HepG2 (cell line): ENCODE measurements at regions not wholly inside any gene's neighbourhood (a gene's known extent, or its start where the extent isn't known, plus 50 kb on each side); places are given as distances from the start of the nearest gene placed in this dataset.

Experiments
- ATAC-seq: fragments of 200-7000 bp; cut with Tn5 transposase; 3 replicates; pipeline ENCODE4 v1.9.1; 2020; ENCODE audit warnings: mild to moderate bottlenecking, moderate library complexity
- BruUV-seq: library from RNA; stranded (reverse); fragments of 400-500 nt; replicated peaks from 2 replicates; lab custom pipeline; 2021; lab: Mats Ljungman, UMichigan
- CTCF ChIA-PET: fragments of 300-600 bp; formaldehyde crosslinking; extraction: SDS; loops from one replicate; lab custom pipeline; 2021; ENCODE audit warnings: low total read pairs, inconsistent platforms, low intra/inter-chr PET ratio; lab: Yijun Ruan, JAX
- POLR2A ChIA-PET: fragments of 350-600 bp; sonication (Branson Sonifier 250); formaldehyde crosslinking; loops from one replicate; lab custom pipeline; 2020; ENCODE audit warnings: antibody characterized with exemption, inconsistent platforms; lab: Yijun Ruan, JAX
- DNase-seq: peaks from one replicate; pipeline ENCODE4 v3.0.0-alpha.2; 2015; ENCODE audit warnings: low spot score
- FAIRE-seq: peaks from 3 replicates; lab custom pipeline; 2011; peaks lifted over from hg19 to GRCh38; lab: Jason Lieb, UNC
- H2AFZ ChIP-seq: one replicate; pipeline ENCODE4 v1.6.1; 2011; ENCODE audit warnings: low read length, inconsistent platforms
- H3K27ac ChIP-seq: fragments of 300-600 bp; 3 replicates; pipeline ENCODE4 v1.8.0; 2011; ENCODE audit warnings: mixed run types, mild to moderate bottlenecking, mixed read lengths, low read length, inconsistent platforms; ENCODE audit not compliant: insufficient read depth; ENCODE audit errors: extremely low read length
- H3K27me3 ChIP-seq, 2 experiments: fragments of 200-600 bp in 1 of 2; 2 replicates in 1 of 2; 3 replicates in 1 of 2; pipeline versions ENCODE4 v1.6.0 to v1.8.0; 2011; ENCODE audit warnings: low read length in 2 of 2, mild to moderate bottlenecking in 2 of 2, moderate library complexity in 2 of 2, inconsistent platforms in 1 of 2; ENCODE audit not compliant: insufficient read depth in 2 of 2, control insufficient read depth in 1 of 2
- H3K36me3 ChIP-seq, 2 experiments: fragments of 200-600 bp in 1 of 2; replicated peaks in 1 of 2; 2 replicates in 1 of 2; 3 replicates in 1 of 2; pipeline versions ENCODE4 v1.5.1 to v1.8.0; 2011; ENCODE audit warnings: low read length in 2 of 2, inconsistent platforms in 1 of 2; ENCODE audit not compliant: insufficient read depth in 2 of 2, control insufficient read depth in 1 of 2
- H3K4me1 ChIP-seq: 2 replicates; pipeline ENCODE4 v1.5.1; 2012; ENCODE audit warnings: low read length, inconsistent platforms; ENCODE audit not compliant: insufficient read depth
- H3K4me2 ChIP-seq: 2 replicates; pipeline ENCODE4 v1.6.0; 2011; ENCODE audit warnings: low read depth, low read length, inconsistent platforms
- H3K4me3 ChIP-seq, 3 experiments: fragments of 200-600 bp in 1 of 3; sonication (generic), shearing (Covaris generic) in 1 of 3; replicated peaks in 1 of 3; 2 replicates each; pipeline ENCODE4 v1.5.1; 2011 to 2016; ENCODE audit warnings: low read length in 3 of 3, inconsistent platforms in 2 of 3, low read depth in 2 of 3, mild to moderate bottlenecking in 2 of 3, control low read depth in 1 of 3, mixed read lengths in 1 of 3; ENCODE audit not compliant: insufficient read depth in 1 of 3
- H3K79me2 ChIP-seq: one replicate; pipeline ENCODE4 v1.6.1; 2011; ENCODE audit warnings: low read length, inconsistent platforms; ENCODE audit not compliant: insufficient read depth
- H3K9ac ChIP-seq: 2 replicates; pipeline ENCODE4 v1.6.0; 2011; ENCODE audit warnings: mild to moderate bottlenecking, low read depth, low read length, inconsistent platforms; ENCODE audit not compliant: insufficient read depth
- H3K9me3 ChIP-seq: 2 replicates; pipeline ENCODE4 v1.5.1; 2012; ENCODE audit warnings: mild to moderate bottlenecking, low read length
- H4K20me1 ChIP-seq: 2 replicates; pipeline ENCODE4 v1.6.0; 2011; ENCODE audit warnings: inconsistent platforms, mild to moderate bottlenecking, low read length, moderate library complexity; ENCODE audit not compliant: insufficient read depth
- AKAP8 ChIP-seq: sonication (generic); formaldehyde crosslinking; IDR thresholded peaks from 2 replicates; pipeline ENCODE4 v1.5.1; 2020; ENCODE audit warnings: mild to moderate bottlenecking, missing genetic modification reagents
- FOXP1 ChIP-seq, 2 experiments: fragments of 450-650 bp in 1 of 2; IDR thresholded peaks; 2 replicates each; pipeline ENCODE4 v1.6.1; 2017 to 2018; ENCODE audit warnings: antibody characterized with exemption in 1 of 2
- HNRNPH1 ChIP-seq: fragments of 200-400 bp; formaldehyde crosslinking; optimal IDR thresholded peaks from 2 replicates; pipeline ENCODE3; 2017; ENCODE audit warnings: mild to moderate bottlenecking, low read depth, low read length
- JARID2 ChIP-seq: sonication (generic); formaldehyde crosslinking; IDR thresholded peaks from 2 replicates; pipeline ENCODE4 v1.8.1; 2023; ENCODE audit warnings: missing genetic modification reagents, inconsistent platforms; ENCODE audit not compliant: insufficient replicate concordance
- MIER3 ChIP-seq: IDR thresholded peaks from 2 replicates; pipeline ENCODE4 v1.6.1; 2016; ENCODE audit warnings: missing compliant biosample characterization, borderline replicate concordance
- RFXAP ChIP-seq: sonication (generic); formaldehyde crosslinking; IDR thresholded peaks from 2 replicates; pipeline ENCODE4 v1.4.0; 2020; ENCODE audit warnings: missing genetic modification reagents, borderline replicate concordance
- SP1 ChIP-seq, 2 experiments: fragments of 450-650 bp in 1 of 2; sonication (generic) in 1 of 2; formaldehyde crosslinking in 1 of 2; IDR thresholded peaks; 2 replicates each; pipeline versions ENCODE4 v1.4.0 to v1.6.1; 2016 to 2020; ENCODE audit warnings: missing genetic modification reagents in 1 of 2
- TCF7L2 ChIP-seq: IDR thresholded peaks from 2 replicates; pipeline ENCODE4 v1.6.1; 2011; ENCODE audit warnings: mild to moderate bottlenecking, low read depth, low read length, moderate library complexity
- ZKSCAN1 ChIP-seq: fragments of 150-350 bp; IDR thresholded peaks from 2 replicates; pipeline ENCODE4 v1.6.1; 2014; ENCODE audit warnings: low read length
- ZMYM4 ChIP-seq: sonication (generic); formaldehyde crosslinking; IDR thresholded peaks from 2 replicates; pipeline ENCODE4 v1.8.1; 2023; ENCODE audit warnings: mild to moderate bottlenecking, missing genetic modification reagents
- ZNF12 ChIP-seq: sonication (generic); formaldehyde crosslinking; IDR thresholded peaks from 2 replicates; pipeline ENCODE4 v1.5.0; 2020; ENCODE audit warnings: missing genetic modification reagents
- ZNF460 ChIP-seq: sonication (generic); formaldehyde crosslinking; IDR thresholded peaks from 2 replicates; pipeline ENCODE4 v1.5.1; 2020; ENCODE audit warnings: missing genetic modification reagents, mild to moderate bottlenecking, borderline replicate concordance
- ZNF496 ChIP-seq: sonication (generic); formaldehyde crosslinking; IDR thresholded peaks from 2 replicates; pipeline ENCODE4 v1.8.1; 2023; ENCODE audit warnings: mild to moderate bottlenecking, moderate library complexity, missing genetic modification reagents; ENCODE audit not compliant: insufficient replicate concordance
- ZNF83 ChIP-seq: sonication (generic); formaldehyde crosslinking; IDR thresholded peaks from 2 replicates; pipeline ENCODE4 v1.4.0; 2020; ENCODE audit warnings: missing genetic modification reagents, mild to moderate bottlenecking, borderline replicate concordance
- WGBS: methylation state at CpG from one replicate; pipeline ENCODE4 v1.1.6; 2017; ENCODE audit warnings: low lambda C conversion rate; 5-methylcytosine and 5-hydroxymethylcytosine counted together
- in situ Hi-C: cut with HindIII; loops from 2 replicates; pipeline ENCODE4 v1.10.0; 2017; ENCODE audit warnings: low pct_unique_long_range_greater_than_20kb; ENCODE audit not compliant: extremely low pct_ligation_motif_present
- intact Hi-C: fragments of 100-400 bp; cut with micrococcal nuclease; formaldehyde crosslinking; loops from one replicate; pipeline ENCODE4 v1.10.0; 2022; ENCODE audit not compliant: unreplicated experiment
- TF ChIP-seq, protein P1 (sequence below): sonication (generic); formaldehyde crosslinking; IDR thresholded peaks from 2 replicates; pipeline ENCODE4 v1.8.0; 2022; ENCODE audit warnings: mild to moderate bottlenecking, missing genetic modification reagents
- TF ChIP-seq, protein P2 (sequence below): sonication (generic); formaldehyde crosslinking; IDR thresholded peaks from 2 replicates; pipeline ENCODE4 v1.8.1; 2022; ENCODE audit warnings: mild to moderate bottlenecking, missing genetic modification reagents
- TF ChIP-seq, protein P3 (sequence below): sonication (generic); formaldehyde crosslinking; IDR thresholded peaks from 2 replicates; pipeline ENCODE4 v1.5.0; 2020; ENCODE audit warnings: mild to moderate bottlenecking, missing genetic modification reagents

GRCh38 chr6:100137759-100138158, 143.7 kb upstream of the MCHR2 start:
- no peak for FAIRE-seq
- no peaks in the 10 kb centered on the region; a peak in 1 of 5 replicates for H3K27me3 ChIP-seq
- POLR2A ChIA-PET = no interaction called here

DNA sequence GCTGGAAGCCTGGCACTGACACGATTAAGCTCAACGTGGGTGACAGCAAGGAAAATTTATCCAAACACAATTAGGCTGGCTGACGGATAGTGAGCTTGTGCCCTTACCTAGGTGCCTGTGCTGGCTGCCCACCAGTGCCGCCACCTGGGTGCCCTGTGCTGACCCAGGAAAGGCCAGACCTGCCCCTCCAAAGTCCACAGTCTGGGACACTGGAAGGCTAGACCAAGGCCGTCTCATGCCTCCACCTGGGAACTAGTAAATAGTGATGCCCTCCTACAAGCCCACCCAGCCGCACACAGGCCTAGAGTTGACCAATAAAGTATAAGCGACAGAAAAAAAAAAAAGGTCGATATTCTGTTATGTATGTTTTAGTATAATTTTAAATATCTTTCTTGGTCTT, 142.6 kb upstream of the MCHR2 start:
- intact Hi-C loops (no loop called here), in situ Hi-C loops (no loop called here)
- no TSS peak for BruUV-seq
- Histone ChIP-seq H3K4me1 (no peaks in the 10 kb centered on the region), H4K20me1 (no peaks in the 10 kb centered on the region), H2AFZ (no peak overlapping the region), H3K27ac (no peak overlapping the region), H3K27me3 (no peaks in the 10 kb centered on the region; a peak in 1 of 5 replicates), H3K9ac (no peak overlapping the region), H3K36me3 (no peaks in the 10 kb centered on the region), H3K4me2 (no peak overlapping the region), H3K4me3 (no peak overlapping the region), H3K9me3 (no peaks in the 10 kb centered on the region), H3K79me2 (no peaks in the 10 kb centered on the region)
- ATAC-seq = no peak
- ChIA-PET CTCF (no interaction called here), POLR2A (no interaction called here)
- no peak for FAIRE-seq
- DNase-seq = no peak
- WGBS = 35% methylated on average over 6 of the region's 8 CpGs
- TF ChIP-seq, protein P1, sequence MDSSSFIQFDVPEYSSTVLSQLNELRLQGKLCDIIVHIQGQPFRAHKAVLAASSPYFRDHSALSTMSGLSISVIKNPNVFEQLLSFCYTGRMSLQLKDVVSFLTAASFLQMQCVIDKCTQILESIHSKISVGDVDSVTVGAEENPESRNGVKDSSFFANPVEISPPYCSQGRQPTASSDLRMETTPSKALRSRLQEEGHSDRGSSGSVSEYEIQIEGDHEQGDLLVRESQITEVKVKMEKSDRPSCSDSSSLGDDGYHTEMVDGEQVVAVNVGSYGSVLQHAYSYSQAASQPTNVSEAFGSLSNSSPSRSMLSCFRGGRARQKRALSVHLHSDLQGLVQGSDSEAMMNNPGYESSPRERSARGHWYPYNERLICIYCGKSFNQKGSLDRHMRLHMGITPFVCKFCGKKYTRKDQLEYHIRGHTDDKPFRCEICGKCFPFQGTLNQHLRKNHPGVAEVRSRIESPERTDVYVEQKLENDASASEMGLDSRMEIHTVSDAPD (CRISPR knock-in tag) = no peak
- TF ChIP-seq FOXP1 (IDR thresholded peaks at IDR 0.05) (no peak), FOXP1 (CRISPR knock-in tag; IDR thresholded peaks at IDR 0.05) (no peak), ZNF460 (CRISPR knock-in tag) (no peak), ZNF12 (CRISPR knock-in tag) (no peak), AKAP8 (CRISPR knock-in tag) (no peak), RFXAP (CRISPR knock-in tag) (no peak), MIER3 (CRISPR knock-in tag) (no peak), TCF7L2 (no peak)
- TF ChIP-seq, protein P2, sequence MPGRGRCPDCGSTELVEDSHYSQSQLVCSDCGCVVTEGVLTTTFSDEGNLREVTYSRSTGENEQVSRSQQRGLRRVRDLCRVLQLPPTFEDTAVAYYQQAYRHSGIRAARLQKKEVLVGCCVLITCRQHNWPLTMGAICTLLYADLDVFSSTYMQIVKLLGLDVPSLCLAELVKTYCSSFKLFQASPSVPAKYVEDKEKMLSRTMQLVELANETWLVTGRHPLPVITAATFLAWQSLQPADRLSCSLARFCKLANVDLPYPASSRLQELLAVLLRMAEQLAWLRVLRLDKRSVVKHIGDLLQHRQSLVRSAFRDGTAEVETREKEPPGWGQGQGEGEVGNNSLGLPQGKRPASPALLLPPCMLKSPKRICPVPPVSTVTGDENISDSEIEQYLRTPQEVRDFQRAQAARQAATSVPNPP (CRISPR knock-in tag) = no peak

More at GRCh38 chr6:100137759-100138158, 143.7 kb upstream of the MCHR2 start:
- Histone ChIP-seq H3K9ac (no peak overlapping the region), H3K4me1 (no peaks in the 10 kb centered on the region), H3K4me3 (no peak overlapping the region), H3K4me2 (no peak overlapping the region), H2AFZ (no peak overlapping the region), H3K9me3 (no peaks in the 10 kb centered on the region), H3K36me3 (no peaks in the 10 kb centered on the region), H3K79me2 (no peaks in the 10 kb centered on the region), H3K27ac (no peak overlapping the region), H4K20me1 (no peaks in the 10 kb centered on the region)
- in situ Hi-C loops (no loop called here), intact Hi-C loops (no loop called here)
- 26% methylated on average over 2 of the region's 2 CpGs for WGBS
- CTCF ChIA-PET = no interaction called here
- no TSS peak for BruUV-seq
- TF ChIP-seq, protein P3, sequence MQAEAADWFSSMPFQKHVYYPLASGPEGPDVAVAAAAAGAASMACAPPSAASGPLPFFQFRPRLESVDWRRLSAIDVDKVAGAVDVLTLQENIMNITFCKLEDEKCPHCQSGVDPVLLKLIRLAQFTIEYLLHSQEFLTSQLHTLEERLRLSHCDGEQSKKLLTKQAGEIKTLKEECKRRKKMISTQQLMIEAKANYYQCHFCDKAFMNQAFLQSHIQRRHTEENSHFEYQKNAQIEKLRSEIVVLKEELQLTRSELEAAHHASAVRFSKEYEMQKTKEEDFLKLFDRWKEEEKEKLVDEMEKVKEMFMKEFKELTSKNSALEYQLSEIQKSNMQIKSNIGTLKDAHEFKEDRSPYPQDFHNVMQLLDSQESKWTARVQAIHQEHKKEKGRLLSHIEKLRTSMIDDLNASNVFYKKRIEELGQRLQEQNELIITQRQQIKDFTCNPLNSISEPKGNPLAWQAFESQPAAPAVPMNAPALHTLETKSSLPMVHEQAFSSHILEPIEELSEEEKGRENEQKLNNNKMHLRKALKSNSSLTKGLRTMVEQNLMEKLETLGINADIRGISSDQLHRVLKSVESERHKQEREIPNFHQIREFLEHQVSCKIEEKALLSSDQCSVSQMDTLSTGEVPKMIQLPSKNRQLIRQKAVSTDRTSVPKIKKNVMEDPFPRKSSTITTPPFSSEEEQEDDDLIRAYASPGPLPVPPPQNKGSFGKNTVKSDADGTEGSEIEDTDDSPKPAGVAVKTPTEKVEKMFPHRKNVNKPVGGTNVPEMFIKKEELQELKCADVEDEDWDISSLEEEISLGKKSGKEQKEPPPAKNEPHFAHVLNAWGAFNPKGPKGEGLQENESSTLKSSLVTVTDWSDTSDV = no peak
- no peak for TF ChIP-seq HNRNPH1
- TF ChIP-seq JARID2 = no peak
- no peak for TF ChIP-seq ZNF83 (CRISPR knock-in tag)
- TF ChIP-seq SP1 (IDR thresholded peaks at IDR 0.05) = no peak
- TF ChIP-seq SP1 (CRISPR knock-in tag; IDR thresholded peaks at IDR 0.05) = no peak
- no peak for TF ChIP-seq ZKSCAN1
- TF ChIP-seq ZNF496 = no peak
- no peak for TF ChIP-seq ZMYM4 (CRISPR knock-in tag)
- DNase-seq (no peak), ATAC-seq (no peak)
